CD4-positive, alpha-beta T cell treated with Interleukin-10 for 1 hour (primary cell): ENCODE measurements at regions not wholly inside any gene's neighbourhood (a gene's known extent, or its start where the extent isn't known, plus 50 kb on each side); places are given as distances from the start of the nearest gene placed in this dataset.

Experiments
- DNase-seq: peaks from one replicate; pipeline ENCODE4 v3.0.0-alpha.2; 2020

GRCh38 chr3:156620901-156621300 is 53.5 kb upstream of the TIPARP start:
- no peak for DNase-seq

- DNase-seq = no peak
Measured at GRCh38 chr3:156620260-156620659, 54.1 kb upstream of the TIPARP start.

- DNase-seq = no peak
Measured at GRCh38 chr3:156619376-156619775, 55.0 kb upstream of the TIPARP start.

- DNase-seq = no peak
Measured at GRCh38 chr3:156617781-156618180, 56.6 kb upstream of the TIPARP start.

GRCh38 chr3:156617145-156617544 is 57.2 kb upstream of the TIPARP start:
- no peak for DNase-seq

- no peak for DNase-seq
Measured at GRCh38 chr3:156615592-156616173, 58.7 kb upstream of the TIPARP start.

- DNase-seq = no peak
Measured at GRCh38 chr3:156614642-156615511, 59.5 kb upstream of the TIPARP start.

- no peak for DNase-seq
Measured at GRCh38 chr3:156612903-156613302, 58.0 kb upstream of the SSR3 start.

- no peak for DNase-seq
Measured at GRCh38 chr3:156611870-156612494, 57.1 kb upstream of the SSR3 start.

- no peak for DNase-seq
Measured at GRCh38 chr3:156610154-156610553, 55.2 kb upstream of the SSR3 start.

- no peak for DNase-seq
Measured at GRCh38 chr3:156609546-156609945, 54.6 kb upstream of the SSR3 start.

- DNase-seq = no peak
Measured at GRCh38 chr3:156608601-156609514, 53.9 kb upstream of the SSR3 start.

- peak; percentile 15 for DNase-seq
Measured at GRCh38 chr3:156606729-156607128, 51.8 kb upstream of the SSR3 start.

GRCh38 chr3:156605686-156606605 is 51.0 kb upstream of the SSR3 start:
- no peak for DNase-seq

GRCh38 chr3:156604642-156605144 is 49.8 kb upstream of the SSR3 start:
- no peak for DNase-seq
